Panc1 (cell line): ENCODE measurements at regions not wholly inside any gene's neighbourhood (a gene's known extent, or its start where the extent isn't known, plus 50 kb on each side); places are given as distances from the start of the nearest gene placed in this dataset.

Experiments used
- ATAC-seq: fragments of 200-7000 bp; cut with Tn5 transposase; 2 replicates; pipeline ENCODE4 v1.9.1; 2020; ENCODE audit warnings: mild to moderate bottlenecking, moderate library complexity
- BruUV-seq: library from RNA; stranded (reverse); fragments of 400-500 nt; replicated peaks from 2 replicates; lab custom pipeline; 2021; lab: Mats Ljungman, UMichigan
- CTCF ChIA-PET: fragments of 300-600 bp; sonication (Branson Sonifier 250); formaldehyde crosslinking; loops from one replicate; lab custom pipeline; 2022; ENCODE audit warnings: antibody characterized with exemption; lab: Charles Lee
- POLR2A ChIA-PET: fragments of 300-600 bp; sonication (Branson Sonifier 250); formaldehyde crosslinking; loops from one replicate; lab custom pipeline; 2022; ENCODE audit warnings: antibody characterized with exemption; lab: Charles Lee
- DNase-seq: peaks from one replicate; pipeline ENCODE4 v3.0.0-alpha.2; 2010; ENCODE audit warnings: low read depth, low spot score
- H3K27ac ChIP-seq: 2 replicates; pipeline ENCODE4 v1.5.1; 2011; ENCODE audit warnings: mild to moderate bottlenecking, low read length, inconsistent platforms
- H3K27me3 ChIP-seq: fragments of 200-500 bp; sonication (Bioruptor generic); 2 replicates; pipeline ENCODE4 v1.6.0; 2014; ENCODE audit warnings: low read length, inconsistent platforms; ENCODE audit not compliant: control insufficient read depth, insufficient read depth
- H3K36me3 ChIP-seq: fragments of 200-500 bp; sonication (Bioruptor generic); 2 replicates; pipeline ENCODE4 v1.5.1; 2014; ENCODE audit warnings: inconsistent platforms, mild to moderate bottlenecking, low read length, moderate library complexity; ENCODE audit not compliant: control insufficient read depth, insufficient read depth
- H3K4me1 ChIP-seq: 2 replicates; pipeline ENCODE4 v1.5.1; 2011; ENCODE audit warnings: inconsistent platforms, mild to moderate bottlenecking, low read length, moderate library complexity; ENCODE audit not compliant: control insufficient read depth, insufficient read depth
- H3K4me3 ChIP-seq, 2 experiments: 2 replicates each; pipeline ENCODE4 v1.5.1; 2011 to 2012; ENCODE audit warnings: low read depth in 2 of 2, low read length in 2 of 2, mild to moderate bottlenecking in 2 of 2, inconsistent platforms in 1 of 2, moderate library complexity in 1 of 2
- H3K9me3 ChIP-seq: fragments of 200-500 bp; sonication (Bioruptor generic); 2 replicates; pipeline ENCODE4 v1.5.1; 2014; ENCODE audit warnings: low read depth, mild to moderate bottlenecking, inconsistent platforms, low read length, moderate library complexity; ENCODE audit not compliant: control insufficient read depth, insufficient read depth
- POLR2AphosphoS5 ChIP-seq: IDR thresholded peaks from 2 replicates; pipeline ENCODE4 v1.6.1; 2012; ENCODE audit warnings: mild to moderate bottlenecking, low read depth, low read length, moderate library complexity
- SIN3A ChIP-seq: IDR thresholded peaks from 2 replicates; pipeline ENCODE4 v1.6.1; 2012; ENCODE audit warnings: low read depth, mild to moderate bottlenecking, low read length, moderate library complexity, borderline replicate concordance; ENCODE audit not compliant: insufficient read depth
- TCF7L2 ChIP-seq: IDR thresholded peaks from 2 replicates; pipeline ENCODE4 v1.6.1; 2011; ENCODE audit warnings: mild to moderate bottlenecking, low read depth, low read length, inconsistent platforms
- in situ Hi-C: cut with HindIII; loops from 2 replicates; pipeline ENCODE4 v1.10.0; 2016; ENCODE audit warnings: low sequenced_read_pairs, low pct_unique_long_range_greater_than_20kb
- intact Hi-C: fragments of 100-400 bp; cut with micrococcal nuclease; formaldehyde crosslinking; loops from one replicate; pipeline ENCODE4 v1.10.0; 2022; ENCODE audit not compliant: unreplicated experiment
- TF ChIP-seq, protein P1 (sequence below): fragments of 450-650 bp; IDR thresholded peaks from 2 replicates; pipeline ENCODE4 v1.5.1; 2017; ENCODE audit warnings: mild to moderate bottlenecking
- TF ChIP-seq, protein P2 (sequence below), 2 experiments: IDR thresholded peaks; 2 replicates each; pipeline ENCODE4 v1.6.1; 2011 to 2012; ENCODE audit warnings: low read depth in 2 of 2, control low read depth in 1 of 2, low read length in 1 of 2, mild to moderate bottlenecking in 1 of 2, moderate library complexity in 1 of 2; ENCODE audit not compliant: insufficient read depth in 1 of 2

GRCh38 chr3:68135067-68135466 lies 480.7 kb upstream of the SUCLG2 start:
- ATAC-seq: no peak
- Histone ChIP-seq H3K27me3 (no peaks in the 10 kb centered on the region), H3K27ac (no peak overlapping the region), H3K36me3 (no peaks in the 10 kb centered on the region), H3K9me3 (no peaks in the 10 kb centered on the region), H3K4me3 (no peak overlapping the region), H3K4me1 (no peaks in the 10 kb centered on the region)
- ChIA-PET CTCF (no interaction called here), POLR2A (no interaction called here)
- TF ChIP-seq, protein P1, sequence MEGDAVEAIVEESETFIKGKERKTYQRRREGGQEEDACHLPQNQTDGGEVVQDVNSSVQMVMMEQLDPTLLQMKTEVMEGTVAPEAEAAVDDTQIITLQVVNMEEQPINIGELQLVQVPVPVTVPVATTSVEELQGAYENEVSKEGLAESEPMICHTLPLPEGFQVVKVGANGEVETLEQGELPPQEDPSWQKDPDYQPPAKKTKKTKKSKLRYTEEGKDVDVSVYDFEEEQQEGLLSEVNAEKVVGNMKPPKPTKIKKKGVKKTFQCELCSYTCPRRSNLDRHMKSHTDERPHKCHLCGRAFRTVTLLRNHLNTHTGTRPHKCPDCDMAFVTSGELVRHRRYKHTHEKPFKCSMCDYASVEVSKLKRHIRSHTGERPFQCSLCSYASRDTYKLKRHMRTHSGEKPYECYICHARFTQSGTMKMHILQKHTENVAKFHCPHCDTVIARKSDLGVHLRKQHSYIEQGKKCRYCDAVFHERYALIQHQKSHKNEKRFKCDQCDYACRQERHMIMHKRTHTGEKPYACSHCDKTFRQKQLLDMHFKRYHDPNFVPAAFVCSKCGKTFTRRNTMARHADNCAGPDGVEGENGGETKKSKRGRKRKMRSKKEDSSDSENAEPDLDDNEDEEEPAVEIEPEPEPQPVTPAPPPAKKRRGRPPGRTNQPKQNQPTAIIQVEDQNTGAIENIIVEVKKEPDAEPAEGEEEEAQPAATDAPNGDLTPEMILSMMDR: no peak
- TF ChIP-seq POLR2AphosphoS5 (no peak), SIN3A (no peak), TCF7L2 (no peak)
- intact Hi-C loops: no loop called here
- in situ Hi-C loops: no loop called here
- no peak for DNase-seq
- BruUV-seq: no TSS peak

GRCh38 chr3:68129065-68129464 lies 474.7 kb upstream of the SUCLG2 start:
- CTCF ChIA-PET: no interaction called here
- no peaks in the 10 kb centered on the region for H3K36me3 ChIP-seq
- POLR2A ChIA-PET: no interaction called here
- no peaks in the 10 kb centered on the region for H3K9me3 ChIP-seq
- ATAC-seq (no peak), DNase-seq (no peak)
- TF ChIP-seq SIN3A (no peak), TCF7L2 (no peak)
- TF ChIP-seq, protein P2, sequence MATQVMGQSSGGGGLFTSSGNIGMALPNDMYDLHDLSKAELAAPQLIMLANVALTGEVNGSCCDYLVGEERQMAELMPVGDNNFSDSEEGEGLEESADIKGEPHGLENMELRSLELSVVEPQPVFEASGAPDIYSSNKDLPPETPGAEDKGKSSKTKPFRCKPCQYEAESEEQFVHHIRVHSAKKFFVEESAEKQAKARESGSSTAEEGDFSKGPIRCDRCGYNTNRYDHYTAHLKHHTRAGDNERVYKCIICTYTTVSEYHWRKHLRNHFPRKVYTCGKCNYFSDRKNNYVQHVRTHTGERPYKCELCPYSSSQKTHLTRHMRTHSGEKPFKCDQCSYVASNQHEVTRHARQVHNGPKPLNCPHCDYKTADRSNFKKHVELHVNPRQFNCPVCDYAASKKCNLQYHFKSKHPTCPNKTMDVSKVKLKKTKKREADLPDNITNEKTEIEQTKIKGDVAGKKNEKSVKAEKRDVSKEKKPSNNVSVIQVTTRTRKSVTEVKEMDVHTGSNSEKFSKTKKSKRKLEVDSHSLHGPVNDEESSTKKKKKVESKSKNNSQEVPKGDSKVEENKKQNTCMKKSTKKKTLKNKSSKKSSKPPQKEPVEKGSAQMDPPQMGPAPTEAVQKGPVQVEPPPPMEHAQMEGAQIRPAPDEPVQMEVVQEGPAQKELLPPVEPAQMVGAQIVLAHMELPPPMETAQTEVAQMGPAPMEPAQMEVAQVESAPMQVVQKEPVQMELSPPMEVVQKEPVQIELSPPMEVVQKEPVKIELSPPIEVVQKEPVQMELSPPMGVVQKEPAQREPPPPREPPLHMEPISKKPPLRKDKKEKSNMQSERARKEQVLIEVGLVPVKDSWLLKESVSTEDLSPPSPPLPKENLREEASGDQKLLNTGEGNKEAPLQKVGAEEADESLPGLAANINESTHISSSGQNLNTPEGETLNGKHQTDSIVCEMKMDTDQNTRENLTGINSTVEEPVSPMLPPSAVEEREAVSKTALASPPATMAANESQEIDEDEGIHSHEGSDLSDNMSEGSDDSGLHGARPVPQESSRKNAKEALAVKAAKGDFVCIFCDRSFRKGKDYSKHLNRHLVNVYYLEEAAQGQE (IDR thresholded peaks at IDR 0.05; ENCODE audit: insufficient read depth in 1 of 2, low read depth in 2 of 2, low read length in 1 of 2): no peak
- TF ChIP-seq, protein P1: no peak
- in situ Hi-C loops (no loop called here), intact Hi-C loops (no loop called here)
- H3K4me3 ChIP-seq: no peak overlapping the region
- H3K4me1 ChIP-seq: no peaks in the 10 kb centered on the region
- H3K27ac ChIP-seq: no peak overlapping the region
- no TSS peak for BruUV-seq
- H3K27me3 ChIP-seq: no peaks in the 10 kb centered on the region
